IMR-90 (cell line): ENCODE measurements at regions not wholly inside any gene's neighbourhood (a gene's known extent, or its start where the extent isn't known, plus 50 kb on each side); places are given as distances from the start of the nearest gene placed in this dataset.

Experiments used
- ATAC-seq: fragments of 200-7000 bp; cut with Tn5 transposase; 2 replicates; pipeline ENCODE4 v1.9.1; 2020; ENCODE audit warnings: low read depth, mild to moderate bottlenecking, moderate library complexity
- BruUV-seq: library from RNA; stranded (reverse); fragments of 400-500 nt; replicated peaks from 2 replicates; lab custom pipeline; 2021; lab: Mats Ljungman, UMichigan
- CTCF ChIA-PET: fragments of 300-600 bp; formaldehyde crosslinking; extraction: SDS; loops from one replicate; lab custom pipeline; 2021; ENCODE audit warnings: antibody characterized with exemption; lab: Yijun Ruan, JAX
- POLR2A ChIA-PET: fragments of 300-600 bp; sonication (Branson Sonifier 250); formaldehyde crosslinking; loops from one replicate; lab custom pipeline; 2022; ENCODE audit warnings: antibody characterized with exemption; ENCODE audit not compliant: unreplicated experiment; lab: Charles Lee
- DNase-seq: peaks from one replicate; pipeline ENCODE4 v3.0.0; 2013
- H2AFZ ChIP-seq: replicated peaks from 2 replicates; pipeline ENCODE3; 2013; ENCODE audit warnings: low read length, mild to moderate bottlenecking; ENCODE audit not compliant: poor library complexity
- H2AK5ac ChIP-seq: 2 replicates; pipeline ENCODE4 v1.6.1; 2013; ENCODE audit warnings: low read depth, low read length, inconsistent platforms
- H2AK9ac ChIP-seq: replicated peaks from 2 replicates; pipeline ENCODE3; 2013; ENCODE audit warnings: mild to moderate bottlenecking, low read depth, low read length, moderate library complexity; ENCODE audit not compliant: poor library complexity
- H2BK120ac ChIP-seq: 2 replicates; pipeline ENCODE4 v1.6.1; 2013; ENCODE audit warnings: low read depth, low read length, inconsistent platforms
- H2BK15ac ChIP-seq: 3 replicates; pipeline ENCODE4 v1.6.1; 2013; ENCODE audit warnings: low read depth, low read length, inconsistent platforms
- H2BK20ac ChIP-seq: 2 replicates; pipeline ENCODE4 v1.6.1; 2013; ENCODE audit warnings: low read depth, mild to moderate bottlenecking, inconsistent platforms, low read length, moderate library complexity
- H2BK5ac ChIP-seq: 2 replicates; pipeline ENCODE4 v1.6.1; 2013; ENCODE audit warnings: mild to moderate bottlenecking, low read depth, low read length, inconsistent platforms; ENCODE audit not compliant: poor library complexity, severe bottlenecking
- H3K14ac ChIP-seq: replicated peaks from 2 replicates; pipeline ENCODE4 v1.6.1; 2013; ENCODE audit warnings: low read depth, low read length, inconsistent platforms
- H3K18ac ChIP-seq: 2 replicates; pipeline ENCODE4 v1.6.1; 2013; ENCODE audit warnings: low read depth, low read length, control low read depth
- H3K23ac ChIP-seq: 2 replicates; pipeline ENCODE4 v1.6.1; 2013; ENCODE audit warnings: low read depth, low read length, inconsistent platforms
- H3K27ac ChIP-seq: 2 replicates; pipeline ENCODE4 v1.5.1; 2013; ENCODE audit warnings: mild to moderate bottlenecking, control low read depth, low read length; ENCODE audit not compliant: insufficient read depth
- H3K27me3 ChIP-seq: 2 replicates; pipeline ENCODE4 v1.6.1; 2013; ENCODE audit warnings: low read length; ENCODE audit not compliant: control insufficient read depth, insufficient read depth
- H3K36me3 ChIP-seq: 2 replicates; pipeline ENCODE4 v1.6.1; 2013; ENCODE audit warnings: low read length, mixed read lengths; ENCODE audit not compliant: control insufficient read depth, insufficient read depth
- H3K4ac ChIP-seq: 2 replicates; pipeline ENCODE4 v1.6.1; 2013; ENCODE audit warnings: low read depth, low read length, inconsistent platforms
- H3K4me1 ChIP-seq: 2 replicates; pipeline ENCODE4 v1.6.1; 2013; ENCODE audit warnings: low read length, mixed read lengths; ENCODE audit not compliant: control insufficient read depth, insufficient read depth
- H3K4me2 ChIP-seq: 2 replicates; pipeline ENCODE4 v1.6.1; 2013; ENCODE audit warnings: low read depth, mild to moderate bottlenecking, control low read depth, low read length, moderate library complexity
- H3K4me3 ChIP-seq: 2 replicates; pipeline ENCODE4 v1.5.1; 2013; ENCODE audit warnings: low read depth, mild to moderate bottlenecking, control low read depth, low read length, moderate library complexity; ENCODE audit not compliant: insufficient read depth
- H3K56ac ChIP-seq: 2 replicates; pipeline ENCODE4 v1.6.1; 2013; ENCODE audit warnings: low read length, inconsistent platforms; ENCODE audit not compliant: insufficient read depth; ENCODE audit errors: extremely low read depth
- H3K79me1 ChIP-seq, 2 experiments: 2 replicates each; pipeline ENCODE4 v1.6.1; 2013; ENCODE audit warnings: low read length in 2 of 2, inconsistent platforms in 1 of 2, low read depth in 1 of 2
- H3K9ac ChIP-seq: 2 replicates; pipeline ENCODE4 v1.6.1; 2013; ENCODE audit warnings: low read depth, low read length, control low read depth
- H3K9me1 ChIP-seq: 2 replicates; pipeline ENCODE4 v1.6.1; 2013; ENCODE audit warnings: low read length, inconsistent platforms; ENCODE audit not compliant: insufficient read depth
- H3K9me3 ChIP-seq: 2 replicates; pipeline ENCODE4 v1.6.1; 2013; ENCODE audit warnings: low read length; ENCODE audit not compliant: control insufficient read depth, insufficient read depth
- H4K20me1 ChIP-seq: 2 replicates; pipeline ENCODE4 v1.6.1; 2013; ENCODE audit warnings: low read length, inconsistent platforms; ENCODE audit not compliant: insufficient read depth
- H4K5ac ChIP-seq: 2 replicates; pipeline ENCODE4 v1.6.1; 2013; ENCODE audit warnings: mild to moderate bottlenecking, low read depth, low read length, control low read depth
- H4K8ac ChIP-seq, 2 experiments: 2 replicates each; pipeline ENCODE4 v1.6.1; 2013; ENCODE audit warnings: low read depth in 2 of 2, low read length in 2 of 2, control low read depth in 1 of 2, inconsistent platforms in 1 of 2
- H4K91ac ChIP-seq: 2 replicates; pipeline ENCODE4 v1.6.1; 2013; ENCODE audit warnings: low read depth, low read length, inconsistent platforms; ENCODE audit not compliant: insufficient read depth
- POLR2A ChIP-seq: IDR thresholded peaks from 2 replicates; pipeline ENCODE4 v1.6.1; 2012; ENCODE audit warnings: mild to moderate bottlenecking, low read depth, low read length
- RAD21 ChIP-seq: IDR thresholded peaks from 2 replicates; pipeline ENCODE4 v1.6.1; 2012; ENCODE audit warnings: low read length, improper control_type of control experiment
- RCOR1 ChIP-seq: IDR thresholded peaks from 2 replicates; pipeline ENCODE4 v1.6.1; 2012; ENCODE audit warnings: mild to moderate bottlenecking, low read length, improper control_type of control experiment; ENCODE audit not compliant: insufficient replicate concordance
- WGBS, 2 experiments: methylation state at CpG; one replicate each; pipeline versions ENCODE4 v1.1.5 to v1.1.7; 2013; ENCODE audit warnings: missing lambda C conversion rate in 2 of 2; ENCODE audit not compliant: insufficient read length in 1 of 2; ENCODE audit errors: extremely low coverage in 2 of 2; 5-methylcytosine and 5-hydroxymethylcytosine counted together
- dilution Hi-C: fragments of 300-500 bp; cut with HindIII; formaldehyde crosslinking; loops from one replicate; pipeline ENCODE4 v1.14.3; 2018; ENCODE audit warnings: low sequenced_read_pairs; ENCODE audit not compliant: unreplicated experiment
- in situ Hi-C: fragments of 300-500 bp; cut with MboI; formaldehyde crosslinking; loops from 3 replicates; pipeline ENCODE4 v1.14.3; 2019; ENCODE audit warnings: low sequenced_read_pairs, inconsistent platforms, mixed read lengths
- intact Hi-C: fragments of 100-400 bp; cut with micrococcal nuclease; formaldehyde crosslinking; loops from 2 replicates; pipeline ENCODE4 v1.10.0; 2022

- Histone ChIP-seq H3K4ac (no peak overlapping the region), H3K9ac (no peak overlapping the region), H3K9me1 (no peaks in the 10 kb centered on the region), H3K79me1 (no peaks in the 10 kb centered on the region), H2BK15ac (no peak overlapping the region), H3K27me3 (no peaks in the 10 kb centered on the region), H4K91ac (no peak overlapping the region), H3K4me1 (no peaks in the 10 kb centered on the region), H2AFZ (no peak overlapping the region), H3K9me3 (peaks cover 11% of the 10 kb centered on the region; the same call in 1 of the 2 replicates), H2BK120ac (no peak overlapping the region), H3K27ac (no peak overlapping the region), H3K56ac (no peak overlapping the region), H3K4me3 (no peak overlapping the region), H4K8ac (no peak overlapping the region), H2BK20ac (no peak overlapping the region), H2BK5ac (no peak overlapping the region), H3K23ac (no peak overlapping the region), H4K5ac (no peak overlapping the region), H2AK9ac (no peak overlapping the region), H3K14ac (no peak overlapping the region), H2AK5ac (no peak overlapping the region), H4K20me1 (no peaks in the 10 kb centered on the region), H3K36me3 (no peaks in the 10 kb centered on the region), H3K4me2 (no peak overlapping the region), H3K18ac (no peak overlapping the region)
- ATAC-seq (no peak), DNase-seq (no peak)
- intact Hi-C loops (no loop called here), dilution Hi-C loops (no loop called here), in situ Hi-C loops (no loop called here)
- TF ChIP-seq RAD21 (no peak), RCOR1 (no peak), POLR2A (no peak)
- POLR2A ChIA-PET, result no interaction called here
- CTCF ChIA-PET, result no interaction called here
- WGBS, 2 experiments, result no CpG with 5 or more reads among the region's 2 CpGs
- no TSS peak for BruUV-seq
These were observed 1027.1 kb downstream of the TMEM182 start for GRCh38 chr2:103788951-103789350.
